ENCODE measurements at regions not wholly inside any gene's neighbourhood (a gene's known extent, or its start where the extent isn't known, plus 50 kb on each side); places are given as distances from the start of the nearest gene placed in this dataset.

DNA sequence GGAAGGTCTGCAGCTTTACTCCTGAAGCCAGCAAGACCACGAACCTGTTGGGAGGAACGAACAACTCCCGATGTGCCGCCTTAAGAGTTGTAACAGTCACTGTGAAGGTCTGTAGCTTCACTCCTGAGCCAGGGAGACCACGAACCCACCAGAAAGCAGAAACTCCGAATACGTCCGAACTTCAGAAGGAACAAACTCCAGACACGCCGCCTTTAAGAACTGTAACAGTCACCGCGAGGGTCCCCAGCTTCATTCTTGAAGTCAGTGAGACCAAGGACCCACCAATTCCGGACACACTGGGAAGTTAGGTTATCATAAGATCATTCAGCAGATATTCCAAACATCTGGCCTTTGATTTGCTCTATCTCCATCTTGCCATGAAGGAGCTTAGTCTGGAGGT lies 1623.0 kb downstream of the SLITRK1 start:
- TF ChIP-seq, protein P1, sequence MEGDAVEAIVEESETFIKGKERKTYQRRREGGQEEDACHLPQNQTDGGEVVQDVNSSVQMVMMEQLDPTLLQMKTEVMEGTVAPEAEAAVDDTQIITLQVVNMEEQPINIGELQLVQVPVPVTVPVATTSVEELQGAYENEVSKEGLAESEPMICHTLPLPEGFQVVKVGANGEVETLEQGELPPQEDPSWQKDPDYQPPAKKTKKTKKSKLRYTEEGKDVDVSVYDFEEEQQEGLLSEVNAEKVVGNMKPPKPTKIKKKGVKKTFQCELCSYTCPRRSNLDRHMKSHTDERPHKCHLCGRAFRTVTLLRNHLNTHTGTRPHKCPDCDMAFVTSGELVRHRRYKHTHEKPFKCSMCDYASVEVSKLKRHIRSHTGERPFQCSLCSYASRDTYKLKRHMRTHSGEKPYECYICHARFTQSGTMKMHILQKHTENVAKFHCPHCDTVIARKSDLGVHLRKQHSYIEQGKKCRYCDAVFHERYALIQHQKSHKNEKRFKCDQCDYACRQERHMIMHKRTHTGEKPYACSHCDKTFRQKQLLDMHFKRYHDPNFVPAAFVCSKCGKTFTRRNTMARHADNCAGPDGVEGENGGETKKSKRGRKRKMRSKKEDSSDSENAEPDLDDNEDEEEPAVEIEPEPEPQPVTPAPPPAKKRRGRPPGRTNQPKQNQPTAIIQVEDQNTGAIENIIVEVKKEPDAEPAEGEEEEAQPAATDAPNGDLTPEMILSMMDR (IDR thresholded peaks at IDR 0.05; ENCODE audit: borderline replicate concordance, extremely low read depth, insufficient read depth), result no peak
- Histone ChIP-seq H3K27me3 (ENCODE audit: control insufficient read depth, insufficient read depth, low read length) (no peaks in the 10 kb centered on the region), H3K9me3 (ENCODE audit: control insufficient read depth in 2 of 3, insufficient read depth in 1 of 3, low read length in 3 of 3) (no peaks in the 10 kb centered on the region), H3K27ac (ENCODE audit: low read depth in 2 of 2, low read length in 2 of 2) (no peak overlapping the region), H3K9ac (ENCODE audit: low read length in 3 of 3) (no peak overlapping the region), H3K36me3 (ENCODE audit: control insufficient read depth in 2 of 3, insufficient read depth in 3 of 3, low read length in 3 of 3) (no peaks in the 10 kb centered on the region), H3K4me3 (ENCODE audit: low read length in 3 of 3) (no peak overlapping the region), H3K4me1 (ENCODE audit: control insufficient read depth in 2 of 3, insufficient read depth in 2 of 3, low read depth in 1 of 3, low read length in 3 of 3) (no peaks in the 10 kb centered on the region)
- intact Hi-C loops (cut with DNase I), result no loop called here
- DNase-seq, result no peak
- FAIRE-seq, result no peak

DNA sequence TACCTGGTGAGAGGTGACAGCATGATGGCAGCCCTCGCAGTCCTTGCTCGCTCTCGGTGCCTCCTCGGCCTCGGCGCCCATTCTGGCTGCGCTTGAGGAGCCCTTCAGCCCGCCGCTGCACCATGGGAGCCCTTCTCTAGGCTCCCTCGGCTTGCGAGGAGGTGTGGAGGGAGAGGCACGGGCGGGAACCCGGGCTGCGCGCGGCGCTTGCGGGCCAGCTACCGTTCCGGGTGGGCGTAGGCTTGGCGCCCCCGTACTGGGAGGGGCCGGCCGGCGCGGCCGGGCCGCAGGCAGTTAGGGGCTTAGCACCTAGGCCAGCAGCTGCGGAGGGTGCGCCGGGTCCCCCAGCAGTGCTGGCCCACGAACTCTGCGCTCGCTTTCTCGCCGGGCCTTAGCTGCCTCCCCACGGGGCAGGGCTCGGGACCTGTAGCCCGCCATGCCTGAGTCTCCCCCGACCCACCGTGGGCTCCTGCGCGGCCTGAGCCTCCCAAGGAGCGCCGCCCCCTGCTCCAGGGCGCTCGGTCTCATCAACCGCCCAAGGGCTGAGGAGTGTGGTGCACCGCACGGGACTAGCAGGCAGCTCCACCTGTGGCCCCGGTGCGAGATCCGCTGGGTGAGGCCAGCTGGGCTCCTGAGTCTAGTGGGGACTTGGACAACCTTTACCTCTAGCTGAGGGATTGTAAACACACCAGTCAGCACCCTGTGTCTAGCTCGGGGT lies 1624.3 kb downstream of the SLITRK1 start:
- Histone ChIP-seq H3K36me3 (ENCODE audit: control insufficient read depth in 2 of 3, insufficient read depth in 3 of 3, low read length in 3 of 3) (no peaks in the 10 kb centered on the region), H3K4me1 (ENCODE audit: control insufficient read depth in 2 of 3, insufficient read depth in 2 of 3, low read depth in 1 of 3, low read length in 3 of 3) (no peaks in the 10 kb centered on the region), H3K4me3 (ENCODE audit: low read length in 3 of 3) (no peak overlapping the region), H3K9me3 (ENCODE audit: control insufficient read depth in 2 of 3, insufficient read depth in 1 of 3, low read length in 3 of 3) (no peaks in the 10 kb centered on the region), H3K9ac (ENCODE audit: low read length in 3 of 3) (no peak overlapping the region), H3K27ac (ENCODE audit: low read depth in 2 of 2, low read length in 2 of 2) (no peak overlapping the region), H3K27me3 (ENCODE audit: control insufficient read depth, insufficient read depth, low read length) (no peaks in the 10 kb centered on the region)
- intact Hi-C loops (cut with DNase I), result no loop called here
- DNase-seq (no peak), FAIRE-seq (no peak)
- TF ChIP-seq, protein P1 (IDR thresholded peaks at IDR 0.05; ENCODE audit: borderline replicate concordance, extremely low read depth, insufficient read depth), result no peak

DNA sequence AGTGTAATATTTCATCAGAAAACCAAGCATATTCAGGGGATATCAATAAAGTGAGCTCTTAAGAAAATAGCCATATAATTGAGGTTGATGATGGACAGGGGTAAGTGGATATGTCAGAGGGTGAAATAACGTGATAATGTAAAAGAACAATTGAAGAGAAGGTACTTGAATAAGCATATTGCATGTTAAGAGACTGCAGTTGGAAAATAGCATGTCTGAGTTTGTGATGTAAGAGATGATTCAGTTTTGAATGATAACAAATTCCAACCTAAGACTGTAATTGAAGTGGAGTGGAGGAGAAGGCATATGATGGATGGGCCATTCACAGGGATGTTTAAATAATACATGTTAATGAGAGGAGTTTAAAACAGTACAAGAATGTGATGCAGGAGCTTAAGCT lies 1633.5 kb downstream of the SLITRK1 start:
- no peak overlapping the region for H3K4me3 ChIP-seq (ENCODE audit: low read length in 3 of 3)
- FAIRE-seq (no peak), DNase-seq (no peak)
- no peak overlapping the region for H3K27ac ChIP-seq (ENCODE audit: low read depth in 2 of 2, low read length in 2 of 2)
- H3K9me3 ChIP-seq (ENCODE audit: control insufficient read depth in 2 of 3, insufficient read depth in 1 of 3, low read length in 3 of 3), result no peaks in the 10 kb centered on the region
- no peak overlapping the region for H3K9ac ChIP-seq (ENCODE audit: low read length in 3 of 3)
- intact Hi-C loops (cut with DNase I), result no loop called here
- no peaks in the 10 kb centered on the region for H3K4me1 ChIP-seq (ENCODE audit: control insufficient read depth in 2 of 3, insufficient read depth in 2 of 3, low read depth in 1 of 3, low read length in 3 of 3)
- TF ChIP-seq, protein P1 (IDR thresholded peaks at IDR 0.05; ENCODE audit: borderline replicate concordance, extremely low read depth, insufficient read depth), result no peak
- H3K27me3 ChIP-seq (ENCODE audit: control insufficient read depth, insufficient read depth, low read length), result no peaks in the 10 kb centered on the region
- H3K36me3 ChIP-seq (ENCODE audit: control insufficient read depth in 2 of 3, insufficient read depth in 3 of 3, low read length in 3 of 3), result no peaks in the 10 kb centered on the region

DNA sequence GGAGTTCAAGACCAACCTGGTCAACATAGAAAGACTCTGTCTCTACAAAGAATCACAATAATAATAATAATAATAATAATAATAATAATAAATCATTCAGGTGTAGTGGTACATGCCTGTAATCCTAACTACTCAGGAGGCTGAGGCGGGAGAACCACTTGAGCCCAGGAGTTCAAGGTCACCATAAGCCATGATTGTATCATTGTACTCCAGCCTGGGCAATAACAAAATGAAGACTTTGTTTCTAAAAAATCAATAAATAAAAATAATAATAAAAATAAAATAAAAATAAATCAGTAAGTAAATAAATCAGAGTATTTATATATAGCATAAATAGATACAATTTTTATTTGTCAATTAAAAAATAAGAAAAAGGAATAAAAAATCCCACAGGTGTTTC lies 1636.4 kb downstream of the SLITRK1 start:
- H3K27me3 ChIP-seq (ENCODE audit: control insufficient read depth, insufficient read depth, low read length), result no peaks in the 10 kb centered on the region
- DNase-seq (no peak), FAIRE-seq (no peak)
- intact Hi-C loops (cut with DNase I), result no loop called here
- H3K9ac ChIP-seq (ENCODE audit: low read length in 3 of 3), result no peak overlapping the region
- H3K4me1 ChIP-seq (ENCODE audit: control insufficient read depth in 2 of 3, insufficient read depth in 2 of 3, low read depth in 1 of 3, low read length in 3 of 3), result no peaks in the 10 kb centered on the region
- H3K27ac ChIP-seq (ENCODE audit: low read depth in 2 of 2, low read length in 2 of 2), result no peak overlapping the region
- no peaks in the 10 kb centered on the region for H3K9me3 ChIP-seq (ENCODE audit: control insufficient read depth in 2 of 3, insufficient read depth in 1 of 3, low read length in 3 of 3)
- no peaks in the 10 kb centered on the region for H3K36me3 ChIP-seq (ENCODE audit: control insufficient read depth in 2 of 3, insufficient read depth in 3 of 3, low read length in 3 of 3)
- TF ChIP-seq, protein P1 (IDR thresholded peaks at IDR 0.05; ENCODE audit: borderline replicate concordance, extremely low read depth, insufficient read depth), result no peak
- no peak overlapping the region for H3K4me3 ChIP-seq (ENCODE audit: low read length in 3 of 3)
